Activated CD4-positive, alpha-beta memory T cell treated with anti-CD3 and anti-CD28 coated beads, Interleukin-2, amount 10 ng/mL, durations not matched to agents 7 days and 5 days (primary cell): ENCODE measurements at regions not wholly inside any gene's neighbourhood (a gene's known extent, or its start where the extent isn't known, plus 50 kb on each side); places are given as distances from the start of the nearest gene placed in this dataset.

Experiments
- CTCF ChIA-PET: fragments of 350-600 bp; sonication (Branson Sonifier 250); formaldehyde crosslinking; loops from one replicate; lab custom pipeline; 2021; ENCODE audit warnings: antibody characterized with exemption, inconsistent platforms; lab: Charles Lee
- POLR2A ChIA-PET: fragments of 350-600 bp; sonication (Branson Sonifier 250); formaldehyde crosslinking; loops from one replicate; lab custom pipeline; 2021; ENCODE audit warnings: antibody characterized with exemption; lab: Charles Lee
- DNase-seq: peaks from one replicate; pipeline ENCODE4 v3.0.0-alpha.2; 2020
- H3K27ac Mint-ChIP-seq: one replicate; pipeline ENCODE4 v1.8.0; 2021; ENCODE audit warnings: mild to moderate bottlenecking, mixed read lengths
- H3K27me3 Mint-ChIP-seq: one replicate; pipeline ENCODE4 v1.8.0; 2021; ENCODE audit warnings: mixed read lengths
- H3K36me3 Mint-ChIP-seq: one replicate; pipeline ENCODE4 v1.8.0; 2021; ENCODE audit warnings: low read depth, mixed read lengths
- H3K4me1 Mint-ChIP-seq: one replicate; pipeline ENCODE4 v1.8.0; 2021; ENCODE audit warnings: mixed read lengths
- H3K4me3 Mint-ChIP-seq: one replicate; pipeline ENCODE4 v1.8.0; 2021; ENCODE audit warnings: mild to moderate bottlenecking, mixed read lengths
- H3K9me3 Mint-ChIP-seq: one replicate; pipeline ENCODE4 v1.8.0; 2021; ENCODE audit warnings: mixed read lengths

DNA sequence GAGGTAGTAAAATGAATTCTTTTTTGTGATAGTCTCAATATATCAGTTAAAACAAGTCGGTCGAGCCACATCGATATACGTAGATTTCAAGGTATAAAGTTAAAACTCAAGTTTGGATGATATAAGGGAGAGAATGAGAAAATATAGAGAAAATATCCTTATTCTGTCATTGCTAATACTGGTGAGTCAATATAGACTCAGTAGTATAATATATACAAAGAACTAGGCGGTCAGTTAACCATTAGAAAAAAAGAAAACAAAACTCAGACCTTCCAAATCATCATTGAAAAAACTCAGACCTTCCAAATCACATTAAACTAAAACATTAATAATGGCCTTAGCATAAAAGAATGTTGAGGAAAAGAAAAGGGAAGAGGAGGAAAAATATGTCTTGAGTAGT lies 817.1 kb upstream of the IGFBP3 start:
- no peak overlapping the region for H3K27ac Mint-ChIP-seq
- H3K4me1 Mint-ChIP-seq: no peaks in the 10 kb centered on the region
- H3K36me3 Mint-ChIP-seq: no peaks in the 10 kb centered on the region
- ChIA-PET CTCF (no interaction called here), POLR2A (no interaction called here)
- DNase-seq: no peak
- H3K9me3 Mint-ChIP-seq: peaks cover 4% of the 10 kb centered on the region
- H3K27me3 Mint-ChIP-seq: no peaks in the 10 kb centered on the region
- H3K4me3 Mint-ChIP-seq: no peak overlapping the region

DNA sequence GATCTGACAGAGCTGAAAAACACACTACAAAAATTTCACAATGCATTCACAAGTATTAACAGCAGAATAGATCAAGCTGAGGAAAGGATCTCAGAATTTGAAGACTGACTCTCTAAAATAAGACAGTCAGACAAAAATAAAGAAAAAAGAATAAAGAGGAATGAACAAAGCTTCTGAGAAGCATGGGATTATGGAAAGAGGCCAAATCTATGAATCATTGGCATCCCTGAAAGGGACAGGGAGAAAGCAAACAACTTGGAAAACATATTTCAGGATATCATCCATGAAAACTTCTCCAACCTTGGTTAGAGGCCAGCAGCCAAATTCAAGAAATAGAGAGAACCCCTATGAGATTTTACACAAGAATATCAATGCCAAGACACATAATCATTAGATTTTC lies 804.8 kb upstream of the IGFBP3 start:
- peaks cover 7% of the 10 kb centered on the region for H3K9me3 Mint-ChIP-seq
- ChIA-PET CTCF (no interaction called here), POLR2A (no interaction called here)
- DNase-seq: no peak
- H3K4me3 Mint-ChIP-seq: no peak overlapping the region
- H3K4me1 Mint-ChIP-seq: no peaks in the 10 kb centered on the region
- no peak overlapping the region for H3K27ac Mint-ChIP-seq
- no peaks in the 10 kb centered on the region for H3K27me3 Mint-ChIP-seq
- H3K36me3 Mint-ChIP-seq: no peaks in the 10 kb centered on the region

DNA sequence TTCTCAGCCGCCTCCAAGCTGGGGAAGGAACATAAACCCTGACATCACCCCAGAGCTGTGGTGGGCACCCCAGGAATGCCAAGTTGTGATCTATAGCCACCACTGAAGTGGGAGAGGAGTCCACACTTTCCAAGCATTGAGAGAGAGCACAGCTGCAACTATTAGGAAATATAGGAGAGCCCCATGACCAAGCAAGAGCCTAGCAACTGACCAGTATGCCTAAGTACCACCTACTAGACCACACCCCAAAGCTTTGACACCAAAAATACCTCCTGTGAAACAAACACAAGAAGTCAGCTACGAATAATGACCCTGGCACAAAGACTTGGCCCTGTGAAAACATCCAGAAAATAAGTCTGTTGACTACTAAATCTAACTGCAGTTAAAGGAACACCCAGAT lies 804.1 kb upstream of the IGFBP3 start:
- Mint-ChIP-seq H3K27me3 (no peaks in the 10 kb centered on the region), H3K27ac (no peak overlapping the region), H3K36me3 (no peaks in the 10 kb centered on the region), H3K4me3 (no peak overlapping the region), H3K9me3 (peaks cover 7% of the 10 kb centered on the region), H3K4me1 (no peaks in the 10 kb centered on the region)
- ChIA-PET CTCF (no interaction called here), POLR2A (no interaction called here)
- no peak for DNase-seq

DNA sequence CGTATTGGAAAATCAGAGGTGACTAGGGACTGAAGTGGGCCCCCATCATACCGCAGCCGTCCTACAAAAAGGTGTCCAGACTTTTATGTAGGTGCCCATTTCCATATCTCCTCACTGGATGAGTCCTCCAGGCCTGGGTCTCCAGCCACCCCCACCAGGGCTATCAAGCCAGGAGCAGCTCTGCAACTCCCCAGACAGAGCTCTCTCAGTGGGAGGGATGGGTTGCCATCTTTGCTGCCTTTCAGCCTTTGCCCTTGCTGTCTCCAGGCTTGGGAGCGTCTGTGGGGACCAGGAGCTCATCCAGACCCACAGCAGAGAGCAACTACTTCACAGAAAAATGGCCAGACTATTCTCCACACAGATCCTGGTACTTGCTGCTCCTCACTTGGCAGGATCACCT lies 802.7 kb upstream of the IGFBP3 start:
- Mint-ChIP-seq H3K27ac (no peak overlapping the region), H3K9me3 (peaks cover 7% of the 10 kb centered on the region), H3K27me3 (no peaks in the 10 kb centered on the region), H3K36me3 (no peaks in the 10 kb centered on the region), H3K4me1 (no peaks in the 10 kb centered on the region), H3K4me3 (no peak overlapping the region)
- DNase-seq: no peak
- POLR2A ChIA-PET: no interaction called here
- CTCF ChIA-PET: no interaction called here

DNA sequence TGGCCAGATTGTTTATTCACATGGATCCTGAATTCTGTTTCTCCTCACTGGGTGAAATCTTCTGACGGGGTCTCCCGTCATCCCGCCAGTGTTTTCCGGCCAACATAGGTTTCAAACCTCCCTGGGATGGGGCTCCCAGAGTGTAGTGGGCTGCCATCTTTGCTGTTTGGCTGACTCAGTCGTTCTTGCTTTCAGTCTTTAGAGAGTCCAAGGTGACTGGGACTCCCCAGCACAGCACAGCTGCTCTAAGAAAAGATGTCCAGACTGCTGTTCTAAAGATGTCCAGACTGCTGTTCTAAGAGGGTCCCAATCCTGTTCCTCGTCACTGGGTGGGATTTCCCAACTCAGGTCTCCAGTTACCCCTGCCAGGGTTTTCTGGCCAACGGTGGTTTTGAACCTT lies 801.9 kb upstream of the IGFBP3 start:
- Mint-ChIP-seq H3K9me3 (peaks cover 5% of the 10 kb centered on the region), H3K27me3 (no peaks in the 10 kb centered on the region), H3K36me3 (no peaks in the 10 kb centered on the region), H3K4me3 (no peak overlapping the region), H3K4me1 (no peaks in the 10 kb centered on the region), H3K27ac (no peak overlapping the region)
- DNase-seq: no peak
- CTCF ChIA-PET: no interaction called here
- POLR2A ChIA-PET: no interaction called here

DNA sequence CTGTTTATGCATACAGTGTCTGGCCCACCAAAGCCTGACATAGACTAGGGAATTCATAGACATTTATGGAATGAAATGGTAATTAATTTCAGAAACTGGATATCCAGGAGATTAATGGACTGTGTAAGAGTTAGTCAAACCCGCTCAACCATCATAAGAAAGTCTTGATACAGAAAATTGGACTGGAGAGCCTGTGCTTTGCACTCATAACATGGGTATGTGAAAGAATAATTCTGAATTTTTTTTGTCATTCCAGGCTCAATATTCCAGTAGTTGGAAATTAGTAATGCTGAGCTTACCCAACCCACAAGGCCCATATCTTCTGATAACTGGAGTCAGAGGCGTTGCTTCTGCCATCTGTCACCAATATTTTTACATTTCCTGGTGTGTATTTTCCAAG lies 799.7 kb upstream of the IGFBP3 start:
- no peak overlapping the region for H3K27ac Mint-ChIP-seq
- H3K36me3 Mint-ChIP-seq: no peaks in the 10 kb centered on the region
- peaks cover 4% of the 10 kb centered on the region for H3K9me3 Mint-ChIP-seq
- no peaks in the 10 kb centered on the region for H3K27me3 Mint-ChIP-seq
- H3K4me3 Mint-ChIP-seq: no peak overlapping the region
- no peaks in the 10 kb centered on the region for H3K4me1 Mint-ChIP-seq
- POLR2A ChIA-PET: no interaction called here
- no peak for DNase-seq
- CTCF ChIA-PET: no interaction called here

DNA sequence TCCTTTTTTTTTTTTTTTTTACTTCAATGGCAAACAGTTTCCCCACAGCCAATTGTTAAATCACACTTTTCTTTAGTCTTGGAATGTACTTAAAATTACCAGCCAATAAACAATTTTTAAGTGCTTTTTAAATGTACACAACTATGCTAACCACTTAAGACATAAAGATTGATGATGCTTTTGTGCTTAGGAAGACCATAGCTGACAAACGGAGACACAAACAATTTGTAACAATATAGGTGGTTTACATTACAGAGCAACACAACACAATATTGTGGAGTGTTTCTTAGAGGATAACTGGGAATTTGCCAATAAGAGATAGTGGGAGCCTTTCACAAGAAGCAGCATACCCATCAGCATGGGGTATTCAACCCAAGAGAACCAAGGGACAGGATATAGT lies 798.5 kb upstream of the IGFBP3 start:
- Mint-ChIP-seq H3K9me3 (peaks cover 3% of the 10 kb centered on the region), H3K4me1 (no peaks in the 10 kb centered on the region), H3K27me3 (no peaks in the 10 kb centered on the region), H3K36me3 (no peaks in the 10 kb centered on the region), H3K27ac (no peak overlapping the region), H3K4me3 (no peak overlapping the region)
- ChIA-PET CTCF (no interaction called here), POLR2A (no interaction called here)
- no peak for DNase-seq

DNA sequence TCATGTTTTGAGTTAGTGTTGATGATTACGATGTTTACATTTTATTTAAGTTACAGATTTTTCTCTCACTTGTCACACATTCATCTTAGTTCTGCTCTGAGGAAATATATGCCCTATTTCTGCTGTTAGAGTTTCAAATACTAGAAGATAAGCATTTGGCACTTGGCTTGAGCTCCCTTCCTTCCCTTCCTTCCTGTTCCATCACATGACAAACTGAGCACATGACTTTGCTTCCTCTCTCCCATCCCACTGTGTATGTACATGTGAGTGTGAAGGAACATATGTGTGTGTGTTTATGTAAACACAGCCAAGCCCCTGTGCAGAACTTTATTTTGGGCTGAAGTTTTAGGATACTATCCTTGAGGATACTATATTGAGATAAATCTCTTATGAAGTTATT lies 795.9 kb upstream of the IGFBP3 start:
- H3K4me1 Mint-ChIP-seq: no peaks in the 10 kb centered on the region
- ChIA-PET POLR2A (no interaction called here), CTCF (no interaction called here)
- no peaks in the 10 kb centered on the region for H3K27me3 Mint-ChIP-seq
- H3K27ac Mint-ChIP-seq: no peak overlapping the region
- H3K36me3 Mint-ChIP-seq: no peaks in the 10 kb centered on the region
- H3K9me3 Mint-ChIP-seq: no peaks in the 10 kb centered on the region
- no peak overlapping the region for H3K4me3 Mint-ChIP-seq
- no peak for DNase-seq

DNA sequence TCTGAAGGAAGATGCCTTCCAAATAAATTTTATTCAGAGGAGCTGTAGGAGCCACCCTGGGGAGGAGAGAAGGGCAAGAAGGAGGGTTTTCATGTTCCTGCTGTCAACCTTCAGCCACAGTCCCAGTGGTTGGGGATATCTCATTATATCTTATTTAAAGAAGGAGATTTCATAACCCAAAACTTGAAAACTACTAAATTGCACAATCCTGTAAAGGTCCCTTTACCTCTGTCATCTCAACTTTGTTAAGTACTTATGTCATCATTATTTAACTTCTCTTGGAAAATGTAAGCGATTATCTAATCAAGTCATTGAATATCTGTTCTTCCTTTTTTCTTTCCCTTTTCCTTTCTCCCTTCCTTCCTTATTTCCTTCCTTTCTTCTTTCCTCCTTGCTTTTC lies 794.5 kb upstream of the IGFBP3 start:
- H3K4me1 Mint-ChIP-seq: no peaks in the 10 kb centered on the region
- no peaks in the 10 kb centered on the region for H3K36me3 Mint-ChIP-seq
- no peak overlapping the region for H3K4me3 Mint-ChIP-seq
- no peaks in the 10 kb centered on the region for H3K27me3 Mint-ChIP-seq
- POLR2A ChIA-PET: no interaction called here
- H3K27ac Mint-ChIP-seq: no peak overlapping the region
- H3K9me3 Mint-ChIP-seq: no peaks in the 10 kb centered on the region
- DNase-seq: no peak
- CTCF ChIA-PET: no interaction called here

DNA sequence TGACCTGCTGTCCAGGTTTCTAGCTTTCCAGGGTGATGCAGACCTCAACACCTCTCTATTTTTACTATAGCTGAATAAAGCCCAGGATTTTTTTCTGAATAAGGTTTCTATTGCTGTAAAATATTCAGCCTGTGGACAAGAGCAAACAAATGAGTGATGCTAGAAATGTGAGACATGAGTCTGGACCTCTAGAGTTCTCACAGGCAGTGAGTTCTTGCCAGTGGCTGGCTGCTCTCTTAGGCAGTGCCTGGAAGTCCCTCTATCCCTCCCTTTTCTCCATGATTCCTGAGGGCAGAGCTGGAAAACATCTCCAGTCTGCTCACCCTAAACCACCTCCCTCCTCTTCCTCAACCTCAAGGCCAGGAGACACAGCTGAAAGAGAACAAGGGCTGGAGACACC lies 793.8 kb upstream of the IGFBP3 start:
- DNase-seq: no peak
- no peaks in the 10 kb centered on the region for H3K9me3 Mint-ChIP-seq
- no peak overlapping the region for H3K4me3 Mint-ChIP-seq
- no peak overlapping the region for H3K27ac Mint-ChIP-seq
- no peaks in the 10 kb centered on the region for H3K36me3 Mint-ChIP-seq
- POLR2A ChIA-PET: no interaction called here
- no peaks in the 10 kb centered on the region for H3K4me1 Mint-ChIP-seq
- CTCF ChIA-PET: no interaction called here
- no peaks in the 10 kb centered on the region for H3K27me3 Mint-ChIP-seq

DNA sequence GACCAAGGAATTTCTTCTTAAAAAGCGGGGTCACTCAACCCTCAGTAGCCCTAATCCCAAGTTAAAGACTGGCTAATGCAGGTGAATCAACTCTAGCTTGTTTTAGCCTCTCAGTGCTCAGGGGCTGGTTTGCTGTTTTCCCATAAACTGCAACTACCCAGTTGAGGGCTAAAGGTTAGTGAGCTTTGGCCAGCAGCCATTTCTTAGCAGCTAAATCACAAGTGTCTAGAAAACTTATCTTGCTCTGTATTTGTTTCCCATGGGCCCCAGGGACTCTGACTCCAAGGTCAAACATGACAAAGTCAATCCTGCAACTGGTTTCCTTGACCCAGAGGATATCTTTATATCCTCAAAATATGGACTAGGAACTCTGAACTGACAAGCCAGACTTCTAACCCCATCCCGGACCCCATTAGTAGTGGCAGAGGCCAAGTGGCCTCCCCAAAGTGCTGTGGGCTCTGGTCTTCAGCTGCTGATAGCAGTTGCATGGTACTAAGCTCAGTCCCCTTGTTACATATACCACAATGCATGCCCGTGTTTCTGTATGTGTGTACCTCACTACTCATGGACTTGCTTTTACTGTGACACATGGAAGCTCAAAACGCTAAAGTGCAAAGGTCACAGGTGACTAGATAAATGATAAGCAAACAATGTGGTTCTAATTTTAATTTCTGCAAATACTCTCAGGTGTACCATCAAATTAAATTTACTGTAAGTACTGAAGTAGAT lies 793.0 kb upstream of the IGFBP3 start:
- CTCF ChIA-PET: no interaction called here
- no peaks in the 10 kb centered on the region for H3K27me3 Mint-ChIP-seq
- POLR2A ChIA-PET: no interaction called here
- H3K9me3 Mint-ChIP-seq: no peaks in the 10 kb centered on the region
- DNase-seq: no peak
- H3K36me3 Mint-ChIP-seq: no peaks in the 10 kb centered on the region
- no peak overlapping the region for H3K4me3 Mint-ChIP-seq
- H3K4me1 Mint-ChIP-seq: no peaks in the 10 kb centered on the region
- no peak overlapping the region for H3K27ac Mint-ChIP-seq

DNA sequence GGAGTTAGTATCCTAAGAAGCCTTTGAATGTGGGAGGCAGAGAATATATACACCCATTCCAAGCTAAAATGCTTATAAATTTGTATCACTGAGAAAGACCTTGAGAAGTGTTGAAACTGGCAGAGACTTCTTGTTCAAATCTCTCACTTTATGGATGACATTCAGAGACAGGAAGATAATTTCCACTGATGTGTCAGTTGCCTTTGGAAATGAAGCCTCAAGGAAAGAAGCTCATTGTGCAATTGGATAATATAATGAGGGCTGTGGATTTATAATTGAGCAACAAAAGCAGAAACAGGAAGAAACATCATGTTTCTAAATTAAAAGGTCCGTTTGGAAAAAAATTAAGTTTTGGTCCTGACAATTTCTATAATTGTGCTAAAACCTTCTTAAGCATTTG lies 789.9 kb upstream of the IGFBP3 start:
- Mint-ChIP-seq H3K4me3 (no peak overlapping the region), H3K36me3 (no peaks in the 10 kb centered on the region), H3K9me3 (no peaks in the 10 kb centered on the region), H3K27me3 (no peaks in the 10 kb centered on the region), H3K4me1 (no peaks in the 10 kb centered on the region), H3K27ac (no peak overlapping the region)
- DNase-seq: no peak
- ChIA-PET CTCF (no interaction called here), POLR2A (no interaction called here)

DNA sequence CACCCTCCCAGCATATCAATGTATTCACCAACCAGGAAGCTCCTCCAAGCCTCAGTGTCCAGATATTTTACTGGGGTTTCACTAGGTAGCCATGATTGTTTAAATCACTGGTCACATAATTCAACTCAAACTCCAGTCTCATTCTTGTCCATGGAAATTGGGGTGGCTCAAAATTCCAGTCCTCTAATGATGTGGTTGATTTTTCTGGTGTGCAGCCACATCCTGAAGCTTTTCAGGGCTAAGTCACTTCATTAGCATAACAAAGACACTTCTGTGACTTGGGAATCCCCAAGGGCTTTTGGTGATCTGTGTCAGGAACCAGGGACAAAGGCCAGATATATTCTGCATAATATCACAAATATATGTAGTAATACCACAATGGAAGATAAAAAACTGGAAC lies 786.9 kb upstream of the IGFBP3 start:
- H3K27me3 Mint-ChIP-seq: no peaks in the 10 kb centered on the region
- ChIA-PET CTCF (no interaction called here), POLR2A (no interaction called here)
- no peaks in the 10 kb centered on the region for H3K4me1 Mint-ChIP-seq
- H3K4me3 Mint-ChIP-seq: no peak overlapping the region
- no peaks in the 10 kb centered on the region for H3K36me3 Mint-ChIP-seq
- H3K9me3 Mint-ChIP-seq: peaks cover 3% of the 10 kb centered on the region
- H3K27ac Mint-ChIP-seq: no peak overlapping the region
- no peak for DNase-seq

DNA sequence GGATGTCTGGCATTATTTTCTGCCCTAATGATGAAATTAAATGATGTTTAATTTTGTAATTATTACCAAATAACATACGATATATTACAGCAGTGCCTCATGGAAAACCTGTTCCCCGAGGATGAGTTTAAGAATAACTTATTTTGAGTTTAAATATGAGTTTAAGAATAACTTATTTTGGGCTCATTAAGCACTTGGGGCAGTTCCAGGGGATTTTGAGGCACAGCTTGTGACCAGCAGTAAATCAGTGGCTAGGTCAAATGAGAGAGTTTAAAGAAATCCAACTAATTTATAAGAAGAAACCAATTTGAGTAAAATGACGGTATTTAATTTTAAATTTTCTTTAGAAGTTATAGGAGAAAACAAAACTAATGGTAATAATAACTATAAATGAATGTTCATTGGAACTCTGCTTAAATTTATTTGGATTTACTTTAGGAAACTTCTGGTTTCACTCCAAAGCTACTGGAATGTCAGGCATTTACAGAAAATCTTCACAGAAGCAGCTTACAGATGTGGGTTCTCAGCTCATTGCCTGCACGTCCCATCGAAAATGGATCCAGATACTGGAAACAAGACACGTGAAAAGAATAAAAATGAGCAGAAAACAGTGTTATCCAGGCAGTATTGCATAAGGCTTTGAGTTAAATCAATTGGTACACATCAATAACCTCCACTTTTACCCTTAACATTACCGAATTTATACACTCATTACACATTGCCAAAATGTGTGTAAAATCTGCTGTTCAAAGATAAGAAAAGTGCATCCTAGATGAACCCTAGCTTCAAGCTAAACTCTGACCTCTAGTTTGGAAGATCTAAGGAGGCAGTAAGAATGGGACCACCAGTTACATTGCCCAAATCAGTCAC lies 784.5 kb upstream of the IGFBP3 start:
- H3K4me3 Mint-ChIP-seq: no peak overlapping the region
- DNase-seq: no peak
- peaks cover 3% of the 10 kb centered on the region for H3K9me3 Mint-ChIP-seq
- CTCF ChIA-PET: no interaction called here
- no peak overlapping the region for H3K27ac Mint-ChIP-seq
- no peaks in the 10 kb centered on the region for H3K27me3 Mint-ChIP-seq
- no peaks in the 10 kb centered on the region for H3K36me3 Mint-ChIP-seq
- H3K4me1 Mint-ChIP-seq: no peaks in the 10 kb centered on the region
- POLR2A ChIA-PET: no interaction called here
